Liver (tissue), 3 donors: ENCODE measurements at regions not wholly inside any gene's neighbourhood (a gene's known extent, or its start where the extent isn't known, plus 50 kb on each side); places are given as distances from the start of the nearest gene placed in this dataset.

Experiments used
- GABPA ChIP-seq, 2 donors: IDR thresholded peaks in 1 of 2; conservative IDR thresholded peaks in 1 of 2; 2 replicates each; pipeline ENCODE4 v1.6.1; 2016; ENCODE audit warnings: antibody characterized with exemption in 2 of 2, mild to moderate bottlenecking in 1 of 2, moderate library complexity in 1 of 2
- SP1 ChIP-seq: IDR thresholded peaks from 2 replicates; pipeline ENCODE4 v1.6.1; 2018; ENCODE audit warnings: antibody characterized with exemption, mild to moderate bottlenecking
- TAF1 ChIP-seq: conservative IDR thresholded peaks from 2 replicates; pipeline ENCODE4 v1.6.1; 2016; ENCODE audit warnings: antibody characterized with exemption, mild to moderate bottlenecking
- TF ChIP-seq, protein P1 (sequence below): fragments of 150-350 bp; IDR thresholded peaks from 2 replicates; pipeline ENCODE4 v1.5.1; 2017; ENCODE audit warnings: improper control_type of control experiment, low read depth, low read length; ENCODE audit not compliant: missing input control
- TF ChIP-seq, protein P2 (sequence below): IDR thresholded peaks from 2 replicates; pipeline ENCODE4 v1.6.1; 2016; ENCODE audit warnings: antibody characterized with exemption
- TF ChIP-seq, protein P3 (sequence below): IDR thresholded peaks from 2 replicates; pipeline ENCODE4 v1.6.1; 2016; ENCODE audit warnings: antibody characterized with exemption
- donor health status: healthy.
- donor health status: healthy.

DNA sequence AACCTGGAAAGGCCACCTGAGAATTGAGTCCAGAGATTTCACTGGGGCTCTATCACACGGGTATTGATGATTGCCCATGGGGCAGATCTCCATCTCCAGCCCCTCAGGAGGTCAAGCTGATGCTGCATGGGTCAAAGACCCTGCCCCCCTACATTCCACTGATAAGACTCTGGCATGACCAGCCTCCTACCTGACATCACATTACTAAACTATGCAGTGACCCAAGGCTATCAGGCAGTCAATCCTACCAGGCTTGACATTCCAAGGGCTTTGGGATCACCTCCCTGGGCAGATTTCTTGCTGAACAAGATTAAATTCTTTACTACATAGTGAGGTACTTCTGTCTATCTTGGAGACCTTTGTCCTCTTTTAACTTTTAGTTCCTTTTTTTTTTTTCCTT, 192.7 kb upstream of the STS start:
- TF ChIP-seq GABPA (IDR thresholded peaks at IDR 0.05 in 1 of 2, conservative IDR thresholded peaks at IDR 0.05 in 1 of 2) = no peak
- TF ChIP-seq, protein P1, sequence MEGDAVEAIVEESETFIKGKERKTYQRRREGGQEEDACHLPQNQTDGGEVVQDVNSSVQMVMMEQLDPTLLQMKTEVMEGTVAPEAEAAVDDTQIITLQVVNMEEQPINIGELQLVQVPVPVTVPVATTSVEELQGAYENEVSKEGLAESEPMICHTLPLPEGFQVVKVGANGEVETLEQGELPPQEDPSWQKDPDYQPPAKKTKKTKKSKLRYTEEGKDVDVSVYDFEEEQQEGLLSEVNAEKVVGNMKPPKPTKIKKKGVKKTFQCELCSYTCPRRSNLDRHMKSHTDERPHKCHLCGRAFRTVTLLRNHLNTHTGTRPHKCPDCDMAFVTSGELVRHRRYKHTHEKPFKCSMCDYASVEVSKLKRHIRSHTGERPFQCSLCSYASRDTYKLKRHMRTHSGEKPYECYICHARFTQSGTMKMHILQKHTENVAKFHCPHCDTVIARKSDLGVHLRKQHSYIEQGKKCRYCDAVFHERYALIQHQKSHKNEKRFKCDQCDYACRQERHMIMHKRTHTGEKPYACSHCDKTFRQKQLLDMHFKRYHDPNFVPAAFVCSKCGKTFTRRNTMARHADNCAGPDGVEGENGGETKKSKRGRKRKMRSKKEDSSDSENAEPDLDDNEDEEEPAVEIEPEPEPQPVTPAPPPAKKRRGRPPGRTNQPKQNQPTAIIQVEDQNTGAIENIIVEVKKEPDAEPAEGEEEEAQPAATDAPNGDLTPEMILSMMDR = no peak
- no peak for TF ChIP-seq TAF1
- TF ChIP-seq SP1 = no peak
- TF ChIP-seq, protein P2, sequence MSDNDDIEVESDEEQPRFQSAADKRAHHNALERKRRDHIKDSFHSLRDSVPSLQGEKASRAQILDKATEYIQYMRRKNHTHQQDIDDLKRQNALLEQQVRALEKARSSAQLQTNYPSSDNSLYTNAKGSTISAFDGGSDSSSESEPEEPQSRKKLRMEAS = no peak
- TF ChIP-seq, protein P3, sequence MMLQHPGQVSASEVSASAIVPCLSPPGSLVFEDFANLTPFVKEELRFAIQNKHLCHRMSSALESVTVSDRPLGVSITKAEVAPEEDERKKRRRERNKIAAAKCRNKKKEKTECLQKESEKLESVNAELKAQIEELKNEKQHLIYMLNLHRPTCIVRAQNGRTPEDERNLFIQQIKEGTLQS = no peak
